Spleen (tissue), 11 donors: ENCODE measurements at regions not wholly inside any gene's neighbourhood (a gene's known extent, or its start where the extent isn't known, plus 50 kb on each side); places are given as distances from the start of the nearest gene placed in this dataset.

Source experiments
- DNase-seq: peaks from one replicate; pipeline ENCODE4 v3.0.0-alpha.2; 2020
- H3K27ac ChIP-seq, 8 donors: fragments of 200-600 bp; sonication (generic) in 7 of 8; 1 replicate in 4 of 8; 2 replicates in 4 of 8; pipeline versions ENCODE4 v1.5.0 to v1.8.0; 2016 to 2021; ENCODE audit warnings: inconsistent platforms in 4 of 8, mild to moderate bottlenecking in 4 of 8, moderate library complexity in 1 of 8
- H3K27me3 ChIP-seq, 7 donors: fragments of 200-600 bp; sonication (generic) in 6 of 7; replicated peaks in 1 of 7; 1 replicate in 4 of 7; 2 replicates in 3 of 7; pipeline versions ENCODE4 v1.5.0 to v1.8.0; 2016 to 2021; ENCODE audit warnings: inconsistent platforms in 3 of 7, mild to moderate bottlenecking in 1 of 7
- H3K36me3 ChIP-seq, 6 donors: fragments of 200-600 bp; sonication (generic) in 5 of 6; 1 replicate in 4 of 6; 2 replicates in 2 of 6; pipeline versions ENCODE4 v1.5.0 to v1.8.0; 2016 to 2021; ENCODE audit warnings: inconsistent platforms in 2 of 6
- H3K4me1 ChIP-seq, 6 donors: fragments of 200-600 bp; sonication (generic) in 5 of 6; 1 replicate in 3 of 6; 2 replicates in 3 of 6; pipeline versions ENCODE4 v1.5.0 to v1.8.0; 2016 to 2021; ENCODE audit warnings: inconsistent platforms in 3 of 6
- H3K4me3 ChIP-seq, 8 donors: fragments of 200-600 bp; sonication (generic) in 7 of 8; 1 replicate in 4 of 8; 2 replicates in 4 of 8; pipeline versions ENCODE4 v1.5.0 to v1.8.0; 2016 to 2021; ENCODE audit warnings: inconsistent platforms in 4 of 8, mild to moderate bottlenecking in 4 of 8, moderate library complexity in 2 of 8
- H3K9me3 ChIP-seq, 8 donors: fragments of 200-600 bp; sonication (generic) in 7 of 8; 1 replicate in 4 of 8; 2 replicates in 4 of 8; pipeline versions ENCODE4 v1.5.0 to v1.8.0; 2016 to 2021; ENCODE audit warnings: inconsistent platforms in 4 of 8
- POLR2A ChIP-seq, 3 donors: fragments of 450-650 bp; IDR thresholded peaks; one replicate each; pipeline ENCODE4 v1.5.1; 2017; ENCODE audit warnings: antibody characterized with exemption in 3 of 3, mild to moderate bottlenecking in 1 of 3
- POLR2AphosphoS5 ChIP-seq, 3 donors: sonication (generic); formaldehyde crosslinking; IDR thresholded peaks; one replicate each; pipeline ENCODE4 v1.5.1; 2017; ENCODE audit warnings: antibody characterized with exemption in 3 of 3
- WGBS, 5 donors: extraction: QIAGEN DNeasy Blood & Tissue Kit in 3 of 5; methylation state at CpG; one replicate each; pipeline versions ENCODE4 v1.1.5 to v1.1.7; 2013 to 2018; 5-methylcytosine and 5-hydroxymethylcytosine counted together
- intact Hi-C: fragments of 100-400 bp; cut with DNase I; formaldehyde crosslinking; loops from one replicate; pipeline ENCODE4 v1.15.0; 2023; ENCODE audit warnings: low total_unique reads
- TF ChIP-seq, protein P1 (sequence below), 11 experiments: fragments of 200-600 bp in 7 of 11; fragments of 450-650 bp in 4 of 11; sonication (generic) in 4 of 11; IDR thresholded peaks in 8 of 11; conservative IDR thresholded peaks in 3 of 11; 1 replicate in 7 of 11; 2 replicates in 4 of 11; pipeline versions ENCODE4 v1.4.0 to v1.8.0; 2016 to 2021; ENCODE audit warnings: antibody characterized with exemption in 11 of 11, inconsistent platforms in 4 of 11, mild to moderate bottlenecking in 1 of 11
- donor health status: healthy with polysubstance abuse.
- donor health status: DM: no; HTN: no; CAD: no; lungs with moderate emphysema.
- donor health status: DM: no; HTN: no; CAD: no.
- donor health status: Bipolar disorder and iron deficiency.
- donor health status: healthy.
- donor health status: DM: no; HTN: no; CAD: no.
- donor health status: DM: yes; HTN: yes; CAD: no.

DNA sequence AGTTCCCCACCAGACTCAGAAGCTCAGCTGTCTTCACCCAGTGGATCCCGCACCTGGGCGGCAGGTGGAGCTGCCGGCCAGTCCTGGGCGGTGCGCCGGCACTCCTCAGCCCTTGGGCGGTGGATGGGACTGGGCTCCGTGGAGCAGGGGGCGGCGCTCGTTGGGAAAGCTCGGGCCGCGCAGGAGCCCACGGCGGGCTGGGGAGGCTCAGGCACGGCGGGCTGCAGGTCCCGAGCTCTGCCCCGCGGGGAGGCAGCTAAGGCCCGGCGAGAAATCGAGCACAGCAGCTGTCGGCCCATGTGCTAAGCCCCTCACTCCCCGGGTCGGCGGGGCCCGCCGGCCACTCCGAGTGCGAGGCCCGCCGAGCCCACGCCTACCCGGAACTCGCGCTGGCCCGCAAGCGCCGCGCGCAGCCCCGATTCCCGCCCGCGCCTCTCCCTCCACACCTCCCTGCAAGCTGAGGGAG is 560.0 kb downstream of the BRINP1 start:
- peaks cover 0 to 37% (median 7%) of the 10 kb centered on the region in 8 donors for H3K9me3 ChIP-seq
- peak; percentile 72 for DNase-seq
- no peaks in the 10 kb centered on the region for H3K36me3 ChIP-seq
- TF ChIP-seq, protein P1, sequence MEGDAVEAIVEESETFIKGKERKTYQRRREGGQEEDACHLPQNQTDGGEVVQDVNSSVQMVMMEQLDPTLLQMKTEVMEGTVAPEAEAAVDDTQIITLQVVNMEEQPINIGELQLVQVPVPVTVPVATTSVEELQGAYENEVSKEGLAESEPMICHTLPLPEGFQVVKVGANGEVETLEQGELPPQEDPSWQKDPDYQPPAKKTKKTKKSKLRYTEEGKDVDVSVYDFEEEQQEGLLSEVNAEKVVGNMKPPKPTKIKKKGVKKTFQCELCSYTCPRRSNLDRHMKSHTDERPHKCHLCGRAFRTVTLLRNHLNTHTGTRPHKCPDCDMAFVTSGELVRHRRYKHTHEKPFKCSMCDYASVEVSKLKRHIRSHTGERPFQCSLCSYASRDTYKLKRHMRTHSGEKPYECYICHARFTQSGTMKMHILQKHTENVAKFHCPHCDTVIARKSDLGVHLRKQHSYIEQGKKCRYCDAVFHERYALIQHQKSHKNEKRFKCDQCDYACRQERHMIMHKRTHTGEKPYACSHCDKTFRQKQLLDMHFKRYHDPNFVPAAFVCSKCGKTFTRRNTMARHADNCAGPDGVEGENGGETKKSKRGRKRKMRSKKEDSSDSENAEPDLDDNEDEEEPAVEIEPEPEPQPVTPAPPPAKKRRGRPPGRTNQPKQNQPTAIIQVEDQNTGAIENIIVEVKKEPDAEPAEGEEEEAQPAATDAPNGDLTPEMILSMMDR (IDR thresholded peaks at IDR 0.05 in 8 of 11, conservative IDR thresholded peaks at IDR 0.05 in 3 of 11) = no peak
- TF ChIP-seq POLR2AphosphoS5 (IDR thresholded peaks at IDR 0.05) (no peak), POLR2A (IDR thresholded peaks at IDR 0.05) (no peak)
- H3K27ac ChIP-seq = no peak overlapping the region
- 45 to 76% (median 63%) methylated on average over 9 to 47 of the region's 47 CpGs for WGBS, 5 donors
- H3K4me1 ChIP-seq = no peaks in the 10 kb centered on the region
- intact Hi-C loops = no loop called here
- H3K4me3 ChIP-seq = no peak overlapping the region
- no peaks in the 10 kb centered on the region for H3K27me3 ChIP-seq

DNA sequence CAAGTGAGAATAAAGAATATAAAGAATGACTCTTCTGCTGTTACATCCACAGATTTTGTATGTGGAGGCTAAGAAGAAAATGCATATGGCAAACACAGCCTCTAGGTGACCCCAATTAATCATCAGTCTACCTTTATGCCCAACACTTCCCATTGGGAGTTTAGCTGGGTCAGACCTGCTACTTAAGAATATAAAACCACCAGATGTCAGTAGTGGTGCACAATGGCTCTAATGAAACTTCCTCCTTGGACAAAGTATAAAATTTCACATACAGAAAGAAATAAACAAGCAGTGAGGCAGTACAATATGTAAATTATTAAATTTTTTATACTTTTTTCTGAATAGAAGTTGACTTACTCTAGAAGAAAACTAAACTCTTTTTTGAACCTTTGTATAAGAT is 539.9 kb downstream of the BRINP1 start:
- DNase-seq = no peak
- H3K4me1 ChIP-seq = no peaks in the 10 kb centered on the region
- no peaks in the 10 kb centered on the region for H3K9me3 ChIP-seq
- TF ChIP-seq POLR2AphosphoS5 (IDR thresholded peaks at IDR 0.05) = no peak
- TF ChIP-seq, protein P1 (IDR thresholded peaks at IDR 0.05 in 8 of 11, conservative IDR thresholded peaks at IDR 0.05 in 3 of 11) = peak in 2 of 11 experiments; percentile 15 to 22
- H3K27ac ChIP-seq = no peak overlapping the region
- H3K4me3 ChIP-seq = no peak overlapping the region
- intact Hi-C loops = no loop called here
- no peaks in the 10 kb centered on the region for H3K27me3 ChIP-seq
- H3K36me3 ChIP-seq = no peaks in the 10 kb centered on the region

DNA sequence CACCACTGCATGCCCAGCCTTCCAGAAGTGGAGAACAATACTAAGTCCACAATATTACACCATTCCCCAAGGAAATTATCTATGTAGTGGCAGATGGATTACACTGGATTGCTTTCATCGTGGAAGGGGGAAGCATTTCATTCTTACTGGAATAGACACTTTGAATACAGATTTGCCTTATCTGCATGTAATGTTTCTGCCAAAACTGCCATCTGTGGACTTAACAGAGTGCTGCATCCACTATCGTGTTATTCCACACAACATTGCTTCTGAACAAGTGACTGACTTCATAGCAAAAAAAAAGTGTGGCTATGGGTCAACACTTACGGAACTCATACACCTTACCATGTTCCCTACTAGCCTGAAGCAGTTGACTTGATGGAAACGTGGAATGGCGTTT is 536.9 kb downstream of the BRINP1 start:
- intact Hi-C loops = no loop called here
- WGBS, 5 donors = 60 to 83% (median 78%) methylated on average over 5 of the region's 5 CpGs
- TF ChIP-seq, protein P1 (IDR thresholded peaks at IDR 0.05 in 8 of 11, conservative IDR thresholded peaks at IDR 0.05 in 3 of 11) = no peak
- TF ChIP-seq POLR2AphosphoS5 (IDR thresholded peaks at IDR 0.05) = no peak
- TF ChIP-seq POLR2A (IDR thresholded peaks at IDR 0.05) = no peak
- Histone ChIP-seq H3K27me3 (no peaks in the 10 kb centered on the region), H3K4me3 (no peak overlapping the region), H3K4me1 (no peaks in the 10 kb centered on the region), H3K9me3 (peaks cover 0 to 7% (median 0%) of the 10 kb centered on the region in 8 donors), H3K36me3 (no peaks in the 10 kb centered on the region), H3K27ac (no peak overlapping the region)
- no peak for DNase-seq

DNA sequence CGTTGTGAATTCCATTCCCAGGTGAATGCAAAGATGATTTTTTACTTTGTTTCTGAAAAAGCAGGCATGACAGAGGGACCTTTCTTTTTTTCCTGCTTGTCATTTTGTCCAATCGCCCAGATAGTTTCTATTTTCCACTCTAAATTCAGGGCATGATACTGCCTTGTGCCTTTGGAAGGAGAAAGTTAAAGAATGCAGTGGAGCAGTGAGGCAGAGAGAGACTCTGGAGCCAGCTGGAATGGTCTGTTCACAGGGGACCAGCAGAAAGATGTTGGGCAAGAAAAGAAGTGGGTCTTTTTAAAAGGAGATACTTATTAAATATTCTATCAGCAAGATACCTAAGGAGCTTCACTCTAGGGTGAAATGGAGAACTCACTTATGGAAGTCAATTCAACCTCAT is 532.3 kb downstream of the BRINP1 start:
- intact Hi-C loops = no loop called here
- H3K27ac ChIP-seq = no peak overlapping the region
- H3K4me1 ChIP-seq = no peaks in the 10 kb centered on the region
- H3K9me3 ChIP-seq = peaks cover 0 to 7% (median 0%) of the 10 kb centered on the region in 8 donors
- H3K27me3 ChIP-seq = no peaks in the 10 kb centered on the region
- DNase-seq = no peak
- TF ChIP-seq POLR2AphosphoS5 (IDR thresholded peaks at IDR 0.05) (no peak), POLR2A (IDR thresholded peaks at IDR 0.05) (no peak)
- TF ChIP-seq, protein P1 (IDR thresholded peaks at IDR 0.05 in 8 of 11, conservative IDR thresholded peaks at IDR 0.05 in 3 of 11) = no peak
- H3K4me3 ChIP-seq = no peak overlapping the region
- H3K36me3 ChIP-seq = no peaks in the 10 kb centered on the region
- 56 to 64% (median 56%) methylated on average over 2 of the region's 2 CpGs for WGBS, 5 donors
